ENCODE measurements at regions not wholly inside any gene's neighbourhood (a gene's known extent, or its start where the extent isn't known, plus 50 kb on each side); places are given as distances from the start of the nearest gene placed in this dataset.

DNA sequence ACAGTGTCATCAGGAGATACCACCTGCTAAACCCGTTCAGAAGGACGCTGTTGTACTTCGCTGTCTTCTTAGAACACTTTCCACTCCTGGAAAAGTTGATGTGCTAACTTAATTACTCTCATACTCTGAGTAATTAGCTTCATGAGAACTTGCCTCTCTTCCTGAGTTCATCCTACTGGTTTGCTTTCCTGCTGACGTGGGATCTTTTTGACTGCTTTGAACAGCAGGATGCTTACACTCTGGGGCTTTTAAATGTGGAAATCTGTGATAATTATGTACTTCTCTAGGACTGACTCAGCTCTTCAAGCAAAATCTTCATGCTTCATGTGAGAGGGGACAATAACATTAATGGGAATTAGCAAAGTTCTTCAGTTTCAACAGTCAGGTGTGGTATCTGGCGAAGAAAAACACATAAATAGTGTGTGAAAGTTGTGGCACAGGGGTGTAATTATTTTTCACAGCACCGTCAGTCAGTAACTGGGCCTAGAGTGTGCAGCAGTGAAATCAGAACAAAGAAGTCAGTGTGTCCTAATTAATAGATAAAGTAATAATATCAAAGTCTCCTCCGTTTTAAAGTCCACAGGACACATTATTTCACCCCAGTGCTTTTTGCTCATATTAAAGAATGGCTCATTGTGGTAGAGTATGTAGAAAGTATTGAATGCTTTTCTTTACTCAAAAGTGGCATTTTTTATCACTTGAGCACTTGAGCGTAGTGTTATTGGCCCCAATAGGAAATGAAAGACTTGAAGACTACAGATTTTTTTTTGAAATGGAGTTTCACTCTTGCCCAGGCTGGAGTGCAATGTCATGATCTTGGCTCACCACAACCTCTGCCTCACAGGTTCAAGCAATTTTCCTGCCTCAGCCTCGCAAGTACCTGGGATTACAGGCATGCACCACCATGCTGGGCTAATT lies 140.9 kb upstream of the DMRT1 start:
- DNase-seq (ENCODE audit: low spot score) = no peak
- Histone ChIP-seq H3K4me3 (no peak overlapping the region), H3K9me3 (no peaks in the 10 kb centered on the region), H3K27me3 (replicated peaks; ENCODE audit: insufficient read depth) (no peaks in the 10 kb centered on the region), H3K4me1 (ENCODE audit: control insufficient read depth in 1 of 2, low read depth in 2 of 2) (peaks cover 44 to 99% of the 10 kb centered on the region in 2 donors), H3K27ac (peak overlapping the region; percentile 91 to 93), H3K36me3 (no peaks in the 10 kb centered on the region)
- ATAC-seq (ENCODE audit: insufficient number of reproducible peaks, low FRiP score, low read depth) = no peak
- TF ChIP-seq, protein P1, sequence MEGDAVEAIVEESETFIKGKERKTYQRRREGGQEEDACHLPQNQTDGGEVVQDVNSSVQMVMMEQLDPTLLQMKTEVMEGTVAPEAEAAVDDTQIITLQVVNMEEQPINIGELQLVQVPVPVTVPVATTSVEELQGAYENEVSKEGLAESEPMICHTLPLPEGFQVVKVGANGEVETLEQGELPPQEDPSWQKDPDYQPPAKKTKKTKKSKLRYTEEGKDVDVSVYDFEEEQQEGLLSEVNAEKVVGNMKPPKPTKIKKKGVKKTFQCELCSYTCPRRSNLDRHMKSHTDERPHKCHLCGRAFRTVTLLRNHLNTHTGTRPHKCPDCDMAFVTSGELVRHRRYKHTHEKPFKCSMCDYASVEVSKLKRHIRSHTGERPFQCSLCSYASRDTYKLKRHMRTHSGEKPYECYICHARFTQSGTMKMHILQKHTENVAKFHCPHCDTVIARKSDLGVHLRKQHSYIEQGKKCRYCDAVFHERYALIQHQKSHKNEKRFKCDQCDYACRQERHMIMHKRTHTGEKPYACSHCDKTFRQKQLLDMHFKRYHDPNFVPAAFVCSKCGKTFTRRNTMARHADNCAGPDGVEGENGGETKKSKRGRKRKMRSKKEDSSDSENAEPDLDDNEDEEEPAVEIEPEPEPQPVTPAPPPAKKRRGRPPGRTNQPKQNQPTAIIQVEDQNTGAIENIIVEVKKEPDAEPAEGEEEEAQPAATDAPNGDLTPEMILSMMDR (IDR thresholded peaks at IDR 0.05) = no peak

DNA sequence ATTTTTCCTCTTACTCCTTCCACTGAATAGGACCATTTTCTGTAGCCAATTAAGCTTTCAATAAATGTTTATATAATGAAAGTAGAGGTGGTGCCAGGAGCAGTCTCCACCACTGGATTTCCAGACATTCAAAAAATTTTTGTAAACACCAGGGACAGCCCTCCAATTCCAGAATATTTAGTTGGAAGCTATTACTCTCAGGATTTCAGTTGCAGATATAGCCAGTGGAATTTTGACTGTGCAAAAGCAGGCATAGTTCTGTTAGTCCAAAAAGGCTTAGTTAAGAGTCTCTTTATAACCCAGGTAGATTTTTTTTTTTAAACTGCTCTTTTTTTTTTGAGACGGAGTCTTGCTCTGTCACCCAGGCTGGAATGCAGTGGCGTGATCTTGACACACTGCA lies 138.1 kb upstream of the DMRT1 start:
- Histone ChIP-seq H3K9me3 (no peaks in the 10 kb centered on the region), H3K4me3 (peak overlapping the region; percentile 18), H3K4me1 (ENCODE audit: control insufficient read depth in 1 of 2, low read depth in 2 of 2) (peaks cover 34 to 83% of the 10 kb centered on the region in 2 donors), H3K36me3 (no peaks in the 10 kb centered on the region), H3K27ac (peak overlapping the region; percentile 91 to 93), H3K27me3 (replicated peaks; ENCODE audit: insufficient read depth) (no peaks in the 10 kb centered on the region)
- ATAC-seq (ENCODE audit: insufficient number of reproducible peaks, low FRiP score, low read depth) (peak; percentile 27), DNase-seq (ENCODE audit: low spot score) (no peak)
- TF ChIP-seq, protein P1 (IDR thresholded peaks at IDR 0.05) = no peak

GRCh38 chr9:706073-706472 lies 135.4 kb upstream of the DMRT1 start:
- H3K36me3 ChIP-seq = peaks cover 5% of the 10 kb centered on the region
- DNase-seq (ENCODE audit: low spot score) (no peak), ATAC-seq (ENCODE audit: insufficient number of reproducible peaks, low FRiP score, low read depth) (no peak)
- no peaks in the 10 kb centered on the region for H3K9me3 ChIP-seq
- H3K4me3 ChIP-seq = peak overlapping the region; percentile 77
- H3K27ac ChIP-seq = peak overlapping the region; percentile 89 to 91
- H3K27me3 ChIP-seq (replicated peaks; ENCODE audit: insufficient read depth) = no peaks in the 10 kb centered on the region
- H3K4me1 ChIP-seq (ENCODE audit: control insufficient read depth in 1 of 2, low read depth in 2 of 2) = peaks cover 42 to 76% of the 10 kb centered on the region in 2 donors
- TF ChIP-seq, protein P1 (IDR thresholded peaks at IDR 0.05) = no peak

- H3K9me3 ChIP-seq = no peaks in the 10 kb centered on the region
- ATAC-seq (ENCODE audit: insufficient number of reproducible peaks, low FRiP score, low read depth) (peak; percentile 23), DNase-seq (ENCODE audit: low spot score) (peak; percentile 53)
- no peaks in the 10 kb centered on the region for H3K27me3 ChIP-seq (replicated peaks; ENCODE audit: insufficient read depth)
- peak overlapping the region; percentile 89 to 91 for H3K27ac ChIP-seq
- peaks cover 12% of the 10 kb centered on the region for H3K36me3 ChIP-seq
- TF ChIP-seq, protein P1 (IDR thresholded peaks at IDR 0.05) = no peak
- peak overlapping the region; percentile 77 for H3K4me3 ChIP-seq
- peaks cover 48 to 76% of the 10 kb centered on the region in 2 donors for H3K4me1 ChIP-seq (ENCODE audit: control insufficient read depth in 1 of 2, low read depth in 2 of 2)
Observed at GRCh38 chr9:706606-707459, 134.7 kb upstream of the DMRT1 start.

GRCh38 chr9:708182-708550 lies 133.3 kb upstream of the DMRT1 start:
- Histone ChIP-seq H3K27ac (peak overlapping the region; percentile 91 to 95), H3K4me1 (ENCODE audit: control insufficient read depth in 1 of 2, low read depth in 2 of 2) (peaks cover 43 to 74% of the 10 kb centered on the region in 2 donors)
- TF ChIP-seq, protein P1 (IDR thresholded peaks at IDR 0.05) = no peak

More at GRCh38 chr9:708182-708550, 133.3 kb upstream of the DMRT1 start:
- Histone ChIP-seq H3K27me3 (replicated peaks; ENCODE audit: insufficient read depth) (no peaks in the 10 kb centered on the region), H3K9me3 (no peaks in the 10 kb centered on the region), H3K4me3 (peak overlapping the region; percentile 74), H3K36me3 (peaks cover 18% of the 10 kb centered on the region)
- ATAC-seq (ENCODE audit: insufficient number of reproducible peaks, low FRiP score, low read depth) = no peak
- DNase-seq (ENCODE audit: low spot score) = no peak

Measured in thoracic aorta (tissue), 2 donors.